A673 (cell line): ENCODE measurements at regions not wholly inside any gene's neighbourhood (a gene's known extent, or its start where the extent isn't known, plus 50 kb on each side); places are given as distances from the start of the nearest gene placed in this dataset.

Experiments used
- BruUV-seq: library from RNA; stranded (reverse); fragments of 400-500 nt; replicated peaks from 2 replicates; lab custom pipeline; 2021; lab: Mats Ljungman, UMichigan
- CTCF ChIA-PET: fragments of 300-600 bp; sonication (Branson Sonifier 250); formaldehyde crosslinking; loops from one replicate; lab custom pipeline; 2022; ENCODE audit warnings: antibody characterized with exemption; lab: Charles Lee
- POLR2A ChIA-PET: fragments of 300-600 bp; sonication (Branson Sonifier 250); formaldehyde crosslinking; loops from one replicate; lab custom pipeline; 2022; ENCODE audit warnings: antibody characterized with exemption; ENCODE audit not compliant: low non-redundant PET; lab: Charles Lee
- DNase-seq: peaks from one replicate; pipeline ENCODE4 v3.0.0-alpha.2; 2015; ENCODE audit warnings: low spot score
- H3K27ac ChIP-seq: fragments of 200-600 bp; sonication (generic); 2 replicates; pipeline ENCODE4 v1.5.1; 2016; ENCODE audit warnings: mixed run types, low read depth, mild to moderate bottlenecking, mixed read lengths, antibody characterized with exemption, low read length; ENCODE audit not compliant: poor library complexity, severe bottlenecking
- H3K27me3 ChIP-seq: fragments of 200-600 bp; sonication (generic); replicated peaks from 2 replicates; pipeline ENCODE4 v1.6.1; 2017; ENCODE audit warnings: mixed run types, low read depth, mild to moderate bottlenecking, mixed read lengths, antibody characterized with exemption, low read length; ENCODE audit not compliant: insufficient read depth, poor library complexity
- H3K36me3 ChIP-seq: fragments of 200-600 bp; sonication (generic); 2 replicates; pipeline ENCODE4 v1.6.1; 2016; ENCODE audit warnings: mixed run types, mild to moderate bottlenecking, mixed read lengths, antibody characterized with exemption, low read length; ENCODE audit not compliant: insufficient read depth, poor library complexity, severe bottlenecking
- H3K4me1 ChIP-seq: fragments of 200-600 bp; sonication (generic); 2 replicates; pipeline ENCODE4 v1.6.1; 2017; ENCODE audit warnings: mixed run types, mild to moderate bottlenecking, mixed read lengths, antibody characterized with exemption, low read length; ENCODE audit not compliant: insufficient read depth, poor library complexity, severe bottlenecking
- H3K4me3 ChIP-seq: fragments of 200-600 bp; sonication (generic); 2 replicates; pipeline ENCODE4 v1.5.1; 2016; ENCODE audit warnings: low read depth, mixed run types, mild to moderate bottlenecking, mixed read lengths, low read length; ENCODE audit not compliant: poor library complexity, severe bottlenecking
- H3K9me3 ChIP-seq: fragments of 200-600 bp; sonication (generic); 2 replicates; pipeline ENCODE4 v1.6.1; 2016; ENCODE audit warnings: mixed run types, low read depth, mild to moderate bottlenecking, mixed read lengths, antibody characterized with exemption, low read length; ENCODE audit not compliant: poor library complexity, severe bottlenecking
- CTCF ChIP-seq: fragments of 300-800, 200-600 bp; sonication (generic); conservative IDR thresholded peaks from 2 replicates; pipeline ENCODE4 v1.5.1; 2017; ENCODE audit warnings: low read depth, mild to moderate bottlenecking, antibody characterized with exemption, low read length, moderate library complexity, mixed read lengths
- EZH2 ChIP-seq: fragments of 200-600 bp; sonication (generic); IDR thresholded peaks from 2 replicates; pipeline ENCODE4 v1.6.1; 2017; ENCODE audit warnings: borderline replicate concordance, low read depth, mild to moderate bottlenecking, mixed read lengths, antibody characterized with exemption, low read length; ENCODE audit not compliant: poor library complexity, severe bottlenecking
- intact Hi-C: fragments of 100-400 bp; cut with micrococcal nuclease; formaldehyde crosslinking; loops from one replicate; pipeline ENCODE4 v1.10.0; 2022; ENCODE audit not compliant: unreplicated experiment

GRCh38 chr5:179420476-179420875, 75.2 kb upstream of the ADAMTS2 start:
- Histone ChIP-seq H3K9me3 (no peaks in the 10 kb centered on the region), H3K27me3 (no peaks in the 10 kb centered on the region), H3K36me3 (no peaks in the 10 kb centered on the region), H3K4me1 (peaks cover 31% of the 10 kb centered on the region), H3K4me3 (no peak overlapping the region), H3K27ac (no peak overlapping the region)
- no peak for DNase-seq
- intact Hi-C loops: no loop called here
- CTCF ChIA-PET: no interaction called here
- BruUV-seq: no TSS peak
- TF ChIP-seq EZH2 (no peak), CTCF (no peak)
- POLR2A ChIA-PET: no interaction called here

- ChIA-PET POLR2A (no interaction called here), CTCF (no interaction called here)
- no peaks in the 10 kb centered on the region for H3K27me3 ChIP-seq
- no peaks in the 10 kb centered on the region for H3K9me3 ChIP-seq
- intact Hi-C loops: no loop called here
- no peaks in the 10 kb centered on the region for H3K36me3 ChIP-seq
- H3K4me1 ChIP-seq: peaks cover 31% of the 10 kb centered on the region
- no peak overlapping the region for H3K4me3 ChIP-seq
- BruUV-seq: no TSS peak
- no peak for DNase-seq
- TF ChIP-seq EZH2 (no peak), CTCF (no peak)
- H3K27ac ChIP-seq: no peak overlapping the region
These were observed 73.7 kb upstream of the ADAMTS2 start for GRCh38 chr5:179418972-179419371.

DNA sequence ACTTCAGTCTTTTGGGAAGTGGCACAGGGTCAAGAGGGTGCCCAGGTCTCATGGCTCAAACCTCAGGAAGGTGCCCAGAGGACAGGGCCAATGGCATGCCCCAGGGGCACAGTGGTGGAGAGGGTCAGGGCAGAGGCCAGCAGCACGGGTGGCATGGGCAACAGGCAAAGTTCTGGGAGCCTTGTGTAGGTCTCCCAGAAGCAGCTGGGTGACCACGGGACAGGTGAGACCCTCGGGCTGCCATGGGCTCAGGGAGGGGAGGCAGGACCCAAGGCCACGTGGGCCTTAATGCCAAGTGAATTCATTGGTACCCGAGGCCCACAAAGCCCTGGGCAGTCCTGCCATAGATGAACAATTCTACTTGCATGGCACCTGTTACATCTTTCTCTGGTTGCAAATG, 72.4 kb upstream of the ADAMTS2 start:
- H3K9me3 ChIP-seq: no peaks in the 10 kb centered on the region
- ChIA-PET POLR2A (no interaction called here), CTCF (no interaction called here)
- H3K27ac ChIP-seq: no peak overlapping the region
- no peak for TF ChIP-seq CTCF
- TF ChIP-seq EZH2: no peak
- H3K4me3 ChIP-seq: no peak overlapping the region
- no peak for DNase-seq
- H3K4me1 ChIP-seq: peaks cover 26% of the 10 kb centered on the region
- no peaks in the 10 kb centered on the region for H3K36me3 ChIP-seq
- no TSS peak for BruUV-seq
- H3K27me3 ChIP-seq: no peaks in the 10 kb centered on the region
- intact Hi-C loops: no loop called here
